ENCODE measurements at regions not wholly inside any gene's neighbourhood (a gene's known extent, or its start where the extent isn't known, plus 50 kb on each side); places are given as distances from the start of the nearest gene placed in this dataset.

DNA sequence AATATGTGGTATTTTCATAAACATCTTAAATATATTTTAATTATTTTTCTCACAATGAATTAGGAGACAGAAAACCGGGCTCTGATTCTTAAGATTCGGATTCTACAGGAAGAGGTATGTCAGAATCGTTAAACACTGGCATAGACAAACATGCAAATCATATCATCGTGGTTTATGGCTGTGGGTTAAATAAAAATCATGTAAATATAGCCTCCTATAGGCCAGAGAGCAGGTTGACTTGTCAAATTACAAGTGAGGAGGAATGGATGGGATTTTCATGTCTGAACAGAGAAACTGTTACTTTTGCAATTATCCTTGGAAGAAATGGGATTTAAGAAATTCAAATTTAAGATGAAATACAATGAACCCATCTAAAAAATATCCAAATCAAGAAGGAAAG, 74.9 kb upstream of the BCAT1 start (continued):
- TF ChIP-seq, protein P1, sequence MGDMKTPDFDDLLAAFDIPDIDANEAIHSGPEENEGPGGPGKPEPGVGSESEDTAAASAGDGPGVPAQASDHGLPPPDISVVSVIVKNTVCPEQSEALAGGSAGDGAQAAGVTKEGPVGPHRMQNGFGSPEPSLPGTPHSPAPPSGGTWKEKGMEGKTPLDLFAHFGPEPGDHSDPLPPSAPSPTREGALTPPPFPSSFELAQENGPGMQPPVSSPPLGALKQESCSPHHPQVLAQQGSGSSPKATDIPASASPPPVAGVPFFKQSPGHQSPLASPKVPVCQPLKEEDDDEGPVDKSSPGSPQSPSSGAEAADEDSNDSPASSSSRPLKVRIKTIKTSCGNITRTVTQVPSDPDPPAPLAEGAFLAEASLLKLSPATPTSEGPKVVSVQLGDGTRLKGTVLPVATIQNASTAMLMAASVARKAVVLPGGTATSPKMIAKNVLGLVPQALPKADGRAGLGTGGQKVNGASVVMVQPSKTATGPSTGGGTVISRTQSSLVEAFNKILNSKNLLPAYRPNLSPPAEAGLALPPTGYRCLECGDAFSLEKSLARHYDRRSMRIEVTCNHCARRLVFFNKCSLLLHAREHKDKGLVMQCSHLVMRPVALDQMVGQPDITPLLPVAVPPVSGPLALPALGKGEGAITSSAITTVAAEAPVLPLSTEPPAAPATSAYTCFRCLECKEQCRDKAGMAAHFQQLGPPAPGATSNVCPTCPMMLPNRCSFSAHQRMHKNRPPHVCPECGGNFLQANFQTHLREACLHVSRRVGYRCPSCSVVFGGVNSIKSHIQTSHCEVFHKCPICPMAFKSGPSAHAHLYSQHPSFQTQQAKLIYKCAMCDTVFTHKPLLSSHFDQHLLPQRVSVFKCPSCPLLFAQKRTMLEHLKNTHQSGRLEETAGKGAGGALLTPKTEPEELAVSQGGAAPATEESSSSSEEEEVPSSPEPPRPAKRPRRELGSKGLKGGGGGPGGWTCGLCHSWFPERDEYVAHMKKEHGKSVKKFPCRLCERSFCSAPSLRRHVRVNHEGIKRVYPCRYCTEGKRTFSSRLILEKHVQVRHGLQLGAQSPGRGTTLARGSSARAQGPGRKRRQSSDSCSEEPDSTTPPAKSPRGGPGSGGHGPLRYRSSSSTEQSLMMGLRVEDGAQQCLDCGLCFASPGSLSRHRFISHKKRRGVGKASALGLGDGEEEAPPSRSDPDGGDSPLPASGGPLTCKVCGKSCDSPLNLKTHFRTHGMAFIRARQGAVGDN (CRISPR knock-in tag; IDR thresholded peaks at IDR 0.05): no peak
- TF ChIP-seq JUNB (CRISPR knock-in tag; IDR thresholded peaks at IDR 0.05; ENCODE audit: borderline replicate concordance): no peak
- TF ChIP-seq ZNF296 (CRISPR knock-in tag; conservative IDR thresholded peaks at IDR 0.05): no peak
- TF ChIP-seq GZF1 (CRISPR knock-in tag; IDR thresholded peaks at IDR 0.05): no peak

DNA sequence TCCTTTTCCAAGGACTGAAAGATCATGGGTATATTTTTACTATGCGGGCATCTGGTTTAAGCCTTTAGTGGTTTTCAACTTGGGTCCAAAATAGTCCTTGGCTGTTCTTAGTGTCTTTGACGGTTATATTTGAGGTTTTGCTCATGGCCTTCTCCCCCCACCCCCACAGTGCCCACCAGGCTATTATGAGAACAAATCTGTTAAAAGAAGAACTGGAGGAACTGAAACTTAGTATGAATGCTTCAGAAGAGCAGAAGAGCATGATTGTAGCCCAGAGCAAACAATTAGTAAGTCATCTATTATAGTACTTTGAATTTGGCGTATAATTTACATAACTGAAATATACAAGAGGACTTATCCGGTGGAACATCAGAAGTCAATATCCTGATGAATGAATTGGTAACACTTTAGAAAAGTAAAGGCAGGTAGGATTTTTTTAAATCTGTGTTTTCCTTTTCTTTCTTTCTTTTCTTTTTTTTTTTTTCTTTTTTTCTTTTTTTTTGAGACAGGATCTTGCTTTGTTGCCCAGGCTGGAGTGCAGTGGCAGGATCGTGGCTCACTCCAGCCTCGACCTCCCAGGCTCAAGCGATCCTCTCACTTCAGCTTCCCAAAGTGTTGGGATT, 71.8 kb upstream of the BCAT1 start:
- H2AFZ ChIP-seq (ENCODE audit: low read length): no peak overlapping the region
- no peaks in the 10 kb centered on the region for H3K9me3 ChIP-seq (ENCODE audit: low read length)
- no peak overlapping the region for H3K4me2 ChIP-seq (ENCODE audit: low read depth, low read length)
- CTCF ChIA-PET (ENCODE audit: low intra/inter-chr PET ratio, low total read pairs): no interaction called here
- POLR2A ChIA-PET: no interaction called here
- H3K27me3 ChIP-seq (ENCODE audit: control insufficient read depth in 1 of 2, insufficient read depth in 2 of 2, low read length in 2 of 2): no peaks in the 10 kb centered on the region; a peak in 1 of 5 replicates
- intact Hi-C loops (cut with micrococcal nuclease; ENCODE audit: unreplicated experiment) (no loop called here), in situ Hi-C loops (cut with HindIII; ENCODE audit: extremely low pct_ligation_motif_present, low pct_unique_long_range_greater_than_20kb) (no loop called here)
- no peaks in the 10 kb centered on the region for H3K79me2 ChIP-seq (ENCODE audit: insufficient read depth, low read length)
- no peak overlapping the region for H3K27ac ChIP-seq (ENCODE audit: extremely low read length, insufficient read depth, low read length)
- DNase-seq (ENCODE audit: low spot score) (no peak), ATAC-seq (no peak), FAIRE-seq (no peak)
- H3K4me3 ChIP-seq (replicated peaks in 1 of 3; ENCODE audit: insufficient read depth in 1 of 3, low read depth in 2 of 3, low read length in 3 of 3): no peak overlapping the region
- H3K4me1 ChIP-seq (ENCODE audit: insufficient read depth, low read length): no peaks in the 10 kb centered on the region
- no TSS peak for BruUV-seq (replicated peaks)
- WGBS (ENCODE audit: low lambda C conversion rate): 41% methylated on average over 7 of the region's 7 CpGs
- H4K20me1 ChIP-seq (ENCODE audit: insufficient read depth, low read length): no peaks in the 10 kb centered on the region
- H3K9ac ChIP-seq (ENCODE audit: insufficient read depth, low read depth, low read length): no peak overlapping the region
- H3K36me3 ChIP-seq (replicated peaks in 1 of 2; ENCODE audit: control insufficient read depth in 1 of 2, insufficient read depth in 2 of 2, low read length in 2 of 2): no peaks in the 10 kb centered on the region
- no peak for TF ChIP-seq NCOR1 (IDR thresholded peaks at IDR 0.05; ENCODE audit: borderline replicate concordance, low read length)
- TF ChIP-seq SP1 (IDR thresholded peaks at IDR 0.05): no peak
- no peak for TF ChIP-seq SP1 (CRISPR knock-in tag; IDR thresholded peaks at IDR 0.05)
- no peak for TF ChIP-seq ZBTB3 (CRISPR knock-in tag; IDR thresholded peaks at IDR 0.05; ENCODE audit: borderline replicate concordance, low read depth)
- TF ChIP-seq RFXANK (CRISPR knock-in tag; IDR thresholded peaks at IDR 0.05): no peak
- TF ChIP-seq, protein P2, sequence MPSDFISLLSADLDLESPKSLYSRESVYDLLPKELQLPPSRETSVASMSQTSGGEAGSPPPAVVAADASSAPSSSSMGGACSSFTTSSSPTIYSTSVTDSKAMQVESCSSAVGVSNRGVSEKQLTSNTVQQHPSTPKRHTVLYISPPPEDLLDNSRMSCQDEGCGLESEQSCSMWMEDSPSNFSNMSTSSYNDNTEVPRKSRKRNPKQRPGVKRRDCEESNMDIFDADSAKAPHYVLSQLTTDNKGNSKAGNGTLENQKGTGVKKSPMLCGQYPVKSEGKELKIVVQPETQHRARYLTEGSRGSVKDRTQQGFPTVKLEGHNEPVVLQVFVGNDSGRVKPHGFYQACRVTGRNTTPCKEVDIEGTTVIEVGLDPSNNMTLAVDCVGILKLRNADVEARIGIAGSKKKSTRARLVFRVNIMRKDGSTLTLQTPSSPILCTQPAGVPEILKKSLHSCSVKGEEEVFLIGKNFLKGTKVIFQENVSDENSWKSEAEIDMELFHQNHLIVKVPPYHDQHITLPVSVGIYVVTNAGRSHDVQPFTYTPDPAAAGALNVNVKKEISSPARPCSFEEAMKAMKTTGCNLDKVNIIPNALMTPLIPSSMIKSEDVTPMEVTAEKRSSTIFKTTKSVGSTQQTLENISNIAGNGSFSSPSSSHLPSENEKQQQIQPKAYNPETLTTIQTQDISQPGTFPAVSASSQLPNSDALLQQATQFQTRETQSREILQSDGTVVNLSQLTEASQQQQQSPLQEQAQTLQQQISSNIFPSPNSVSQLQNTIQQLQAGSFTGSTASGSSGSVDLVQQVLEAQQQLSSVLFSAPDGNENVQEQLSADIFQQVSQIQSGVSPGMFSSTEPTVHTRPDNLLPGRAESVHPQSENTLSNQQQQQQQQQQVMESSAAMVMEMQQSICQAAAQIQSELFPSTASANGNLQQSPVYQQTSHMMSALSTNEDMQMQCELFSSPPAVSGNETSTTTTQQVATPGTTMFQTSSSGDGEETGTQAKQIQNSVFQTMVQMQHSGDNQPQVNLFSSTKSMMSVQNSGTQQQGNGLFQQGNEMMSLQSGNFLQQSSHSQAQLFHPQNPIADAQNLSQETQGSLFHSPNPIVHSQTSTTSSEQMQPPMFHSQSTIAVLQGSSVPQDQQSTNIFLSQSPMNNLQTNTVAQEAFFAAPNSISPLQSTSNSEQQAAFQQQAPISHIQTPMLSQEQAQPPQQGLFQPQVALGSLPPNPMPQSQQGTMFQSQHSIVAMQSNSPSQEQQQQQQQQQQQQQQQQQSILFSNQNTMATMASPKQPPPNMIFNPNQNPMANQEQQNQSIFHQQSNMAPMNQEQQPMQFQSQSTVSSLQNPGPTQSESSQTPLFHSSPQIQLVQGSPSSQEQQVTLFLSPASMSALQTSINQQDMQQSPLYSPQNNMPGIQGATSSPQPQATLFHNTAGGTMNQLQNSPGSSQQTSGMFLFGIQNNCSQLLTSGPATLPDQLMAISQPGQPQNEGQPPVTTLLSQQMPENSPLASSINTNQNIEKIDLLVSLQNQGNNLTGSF (CRISPR knock-in tag; IDR thresholded peaks at IDR 0.05): no peak
- TF ChIP-seq RXRB (CRISPR knock-in tag; IDR thresholded peaks at IDR 0.05; ENCODE audit: borderline replicate concordance): no peak
- TF ChIP-seq MBNL3 (CRISPR knock-in tag; conservative IDR thresholded peaks at IDR 0.05): no peak
- no peak for TF ChIP-seq ZNF556 (CRISPR knock-in tag; IDR thresholded peaks at IDR 0.05; ENCODE audit: borderline replicate concordance)
- TF ChIP-seq ZNF629 (CRISPR knock-in tag; conservative IDR thresholded peaks at IDR 0.05): no peak

Data from HepG2 (cell line).